ENCODE measurements at regions not wholly inside any gene's neighbourhood (a gene's known extent, or its start where the extent isn't known, plus 50 kb on each side); places are given as distances from the start of the nearest gene placed in this dataset.

DNA sequence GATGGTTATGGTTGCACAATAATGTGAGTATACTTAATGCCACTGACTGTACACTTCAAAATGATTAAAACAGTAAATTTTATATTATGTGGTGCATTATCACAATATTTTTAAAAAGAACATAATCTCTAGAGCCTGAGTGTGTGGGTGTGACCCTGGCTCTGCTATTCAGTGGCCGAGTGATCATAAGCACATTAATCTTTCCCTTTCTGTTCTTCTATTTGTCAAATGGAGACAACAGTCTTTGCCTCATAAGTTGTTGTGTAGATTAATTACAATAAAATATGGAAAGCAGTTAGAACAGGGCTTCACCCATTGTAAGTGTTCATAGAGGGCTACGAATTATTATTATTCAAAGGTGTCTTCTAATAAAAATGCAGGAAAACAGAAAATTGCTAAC is 548.6 kb downstream of the HTR1B start:
- TF ChIP-seq, protein P1, sequence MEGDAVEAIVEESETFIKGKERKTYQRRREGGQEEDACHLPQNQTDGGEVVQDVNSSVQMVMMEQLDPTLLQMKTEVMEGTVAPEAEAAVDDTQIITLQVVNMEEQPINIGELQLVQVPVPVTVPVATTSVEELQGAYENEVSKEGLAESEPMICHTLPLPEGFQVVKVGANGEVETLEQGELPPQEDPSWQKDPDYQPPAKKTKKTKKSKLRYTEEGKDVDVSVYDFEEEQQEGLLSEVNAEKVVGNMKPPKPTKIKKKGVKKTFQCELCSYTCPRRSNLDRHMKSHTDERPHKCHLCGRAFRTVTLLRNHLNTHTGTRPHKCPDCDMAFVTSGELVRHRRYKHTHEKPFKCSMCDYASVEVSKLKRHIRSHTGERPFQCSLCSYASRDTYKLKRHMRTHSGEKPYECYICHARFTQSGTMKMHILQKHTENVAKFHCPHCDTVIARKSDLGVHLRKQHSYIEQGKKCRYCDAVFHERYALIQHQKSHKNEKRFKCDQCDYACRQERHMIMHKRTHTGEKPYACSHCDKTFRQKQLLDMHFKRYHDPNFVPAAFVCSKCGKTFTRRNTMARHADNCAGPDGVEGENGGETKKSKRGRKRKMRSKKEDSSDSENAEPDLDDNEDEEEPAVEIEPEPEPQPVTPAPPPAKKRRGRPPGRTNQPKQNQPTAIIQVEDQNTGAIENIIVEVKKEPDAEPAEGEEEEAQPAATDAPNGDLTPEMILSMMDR (IDR thresholded peaks at IDR 0.05; ENCODE audit: borderline replicate concordance, extremely low read depth, low read length, poor library complexity, severe bottlenecking) = no peak
- TF ChIP-seq EZH2 (IDR thresholded peaks at IDR 0.05; ENCODE audit: borderline replicate concordance, low read depth, low read length, severe bottlenecking) = no peak

Measured in DND-41 (cell line).